WTC11 (cell line): ENCODE measurements at regions not wholly inside any gene's neighbourhood (a gene's known extent, or its start where the extent isn't known, plus 50 kb on each side); places are given as distances from the start of the nearest gene placed in this dataset.

Experiments
- CTCF ChIP-seq: fragments of 200-600 bp; IDR thresholded peaks from 2 replicates; pipeline ENCODE4 v1.8.0; 2022; ENCODE audit warnings: antibody characterized with exemption
- ETV6 ChIP-seq: sonication (generic); formaldehyde crosslinking; IDR thresholded peaks from 2 replicates; pipeline ENCODE4 v1.8.1; 2022; ENCODE audit warnings: mild to moderate bottlenecking, missing genetic modification reagents
- FOXJ3 ChIP-seq: sonication (generic); formaldehyde crosslinking; IDR thresholded peaks from 2 replicates; pipeline ENCODE4 v1.9.0; 2021; ENCODE audit warnings: missing genetic modification reagents, mild to moderate bottlenecking, borderline replicate concordance
- JUN ChIP-seq: sonication (generic); formaldehyde crosslinking; IDR thresholded peaks from 2 replicates; pipeline ENCODE4 v1.8.0; 2023; ENCODE audit warnings: mild to moderate bottlenecking, missing genetic modification reagents
- STAT6 ChIP-seq: sonication (generic); formaldehyde crosslinking; conservative IDR thresholded peaks from 2 replicates; pipeline ENCODE4 v1.8.1; 2023; ENCODE audit warnings: mild to moderate bottlenecking, low read depth, missing genetic modification reagents, moderate library complexity
- TF ChIP-seq, protein P1 (sequence below): sonication (generic); formaldehyde crosslinking; IDR thresholded peaks from 2 replicates; pipeline ENCODE4 v1.8.0; 2022; ENCODE audit warnings: mild to moderate bottlenecking, missing genetic modification reagents
- TF ChIP-seq, protein P2 (sequence below): sonication (generic); formaldehyde crosslinking; IDR thresholded peaks from 2 replicates; pipeline ENCODE4 v1.8.1; 2023; ENCODE audit warnings: mild to moderate bottlenecking, missing genetic modification reagents, moderate library complexity
- TF ChIP-seq, protein P3 (sequence below): sonication (generic); formaldehyde crosslinking; IDR thresholded peaks from 2 replicates; pipeline ENCODE4 v1.8.0; 2022; ENCODE audit warnings: mild to moderate bottlenecking, missing genetic modification reagents
- TF ChIP-seq, protein P4 (sequence below): sonication (generic); formaldehyde crosslinking; IDR thresholded peaks from 2 replicates; pipeline ENCODE4 v1.8.0; 2022; ENCODE audit warnings: mild to moderate bottlenecking, missing genetic modification reagents
- TF ChIP-seq, protein P5 (sequence below): sonication (generic); formaldehyde crosslinking; IDR thresholded peaks from 2 replicates; pipeline ENCODE4 v1.8.1; 2023; ENCODE audit warnings: mild to moderate bottlenecking, missing genetic modification reagents
- TF ChIP-seq, protein P6 (sequence below): sonication (generic); formaldehyde crosslinking; conservative IDR thresholded peaks from 2 replicates; pipeline ENCODE4 v1.8.1; 2022; ENCODE audit warnings: mild to moderate bottlenecking, missing genetic modification reagents

- TF ChIP-seq CTCF: no peak
- TF ChIP-seq, protein P1, sequence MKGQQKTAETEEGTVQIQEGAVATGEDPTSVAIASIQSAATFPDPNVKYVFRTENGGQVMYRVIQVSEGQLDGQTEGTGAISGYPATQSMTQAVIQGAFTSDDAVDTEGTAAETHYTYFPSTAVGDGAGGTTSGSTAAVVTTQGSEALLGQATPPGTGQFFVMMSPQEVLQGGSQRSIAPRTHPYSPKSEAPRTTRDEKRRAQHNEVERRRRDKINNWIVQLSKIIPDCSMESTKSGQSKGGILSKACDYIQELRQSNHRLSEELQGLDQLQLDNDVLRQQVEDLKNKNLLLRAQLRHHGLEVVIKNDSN (CRISPR knock-in tag): no peak
- no peak for TF ChIP-seq FOXJ3 (CRISPR knock-in tag)
- TF ChIP-seq ETV6: no peak
- TF ChIP-seq, protein P2, sequence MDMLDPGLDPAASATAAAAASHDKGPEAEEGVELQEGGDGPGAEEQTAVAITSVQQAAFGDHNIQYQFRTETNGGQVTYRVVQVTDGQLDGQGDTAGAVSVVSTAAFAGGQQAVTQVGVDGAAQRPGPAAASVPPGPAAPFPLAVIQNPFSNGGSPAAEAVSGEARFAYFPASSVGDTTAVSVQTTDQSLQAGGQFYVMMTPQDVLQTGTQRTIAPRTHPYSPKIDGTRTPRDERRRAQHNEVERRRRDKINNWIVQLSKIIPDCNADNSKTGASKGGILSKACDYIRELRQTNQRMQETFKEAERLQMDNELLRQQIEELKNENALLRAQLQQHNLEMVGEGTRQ (CRISPR knock-in tag): no peak
- TF ChIP-seq, protein P3, sequence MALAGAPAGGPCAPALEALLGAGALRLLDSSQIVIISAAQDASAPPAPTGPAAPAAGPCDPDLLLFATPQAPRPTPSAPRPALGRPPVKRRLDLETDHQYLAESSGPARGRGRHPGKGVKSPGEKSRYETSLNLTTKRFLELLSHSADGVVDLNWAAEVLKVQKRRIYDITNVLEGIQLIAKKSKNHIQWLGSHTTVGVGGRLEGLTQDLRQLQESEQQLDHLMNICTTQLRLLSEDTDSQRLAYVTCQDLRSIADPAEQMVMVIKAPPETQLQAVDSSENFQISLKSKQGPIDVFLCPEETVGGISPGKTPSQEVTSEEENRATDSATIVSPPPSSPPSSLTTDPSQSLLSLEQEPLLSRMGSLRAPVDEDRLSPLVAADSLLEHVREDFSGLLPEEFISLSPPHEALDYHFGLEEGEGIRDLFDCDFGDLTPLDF (CRISPR knock-in tag): no peak
- TF ChIP-seq, protein P4, sequence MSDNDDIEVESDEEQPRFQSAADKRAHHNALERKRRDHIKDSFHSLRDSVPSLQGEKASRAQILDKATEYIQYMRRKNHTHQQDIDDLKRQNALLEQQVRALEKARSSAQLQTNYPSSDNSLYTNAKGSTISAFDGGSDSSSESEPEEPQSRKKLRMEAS (CRISPR knock-in tag): no peak
- TF ChIP-seq, protein P5, sequence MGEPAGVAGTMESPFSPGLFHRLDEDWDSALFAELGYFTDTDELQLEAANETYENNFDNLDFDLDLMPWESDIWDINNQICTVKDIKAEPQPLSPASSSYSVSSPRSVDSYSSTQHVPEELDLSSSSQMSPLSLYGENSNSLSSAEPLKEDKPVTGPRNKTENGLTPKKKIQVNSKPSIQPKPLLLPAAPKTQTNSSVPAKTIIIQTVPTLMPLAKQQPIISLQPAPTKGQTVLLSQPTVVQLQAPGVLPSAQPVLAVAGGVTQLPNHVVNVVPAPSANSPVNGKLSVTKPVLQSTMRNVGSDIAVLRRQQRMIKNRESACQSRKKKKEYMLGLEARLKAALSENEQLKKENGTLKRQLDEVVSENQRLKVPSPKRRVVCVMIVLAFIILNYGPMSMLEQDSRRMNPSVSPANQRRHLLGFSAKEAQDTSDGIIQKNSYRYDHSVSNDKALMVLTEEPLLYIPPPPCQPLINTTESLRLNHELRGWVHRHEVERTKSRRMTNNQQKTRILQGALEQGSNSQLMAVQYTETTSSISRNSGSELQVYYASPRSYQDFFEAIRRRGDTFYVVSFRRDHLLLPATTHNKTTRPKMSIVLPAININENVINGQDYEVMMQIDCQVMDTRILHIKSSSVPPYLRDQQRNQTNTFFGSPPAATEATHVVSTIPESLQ (CRISPR knock-in tag): no peak
- TF ChIP-seq STAT6 (CRISPR knock-in tag): no peak
- TF ChIP-seq JUN (CRISPR knock-in tag): no peak
- TF ChIP-seq, protein P6, sequence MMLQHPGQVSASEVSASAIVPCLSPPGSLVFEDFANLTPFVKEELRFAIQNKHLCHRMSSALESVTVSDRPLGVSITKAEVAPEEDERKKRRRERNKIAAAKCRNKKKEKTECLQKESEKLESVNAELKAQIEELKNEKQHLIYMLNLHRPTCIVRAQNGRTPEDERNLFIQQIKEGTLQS (CRISPR knock-in tag): no peak
Measured at GRCh38 chr11:110031171-110031570, 62.0 kb upstream of the ZC3H12C start.
